ENCODE measurements at regions not wholly inside any gene's neighbourhood (a gene's known extent, or its start where the extent isn't known, plus 50 kb on each side); places are given as distances from the start of the nearest gene placed in this dataset.
A peak's percentile ranks its signal among the peaks of the same experiment; 100 is the strongest.

- peaks cover 0 to 2% (median 0%) of the 10 kb centered on the region in 3 donors for H3K4me1 Mint-ChIP-seq
- H3K4me3 Mint-ChIP-seq = no peak overlapping the region
- H3K27me3 Mint-ChIP-seq = no peaks in the 10 kb centered on the region
- no peaks in the 10 kb centered on the region for H3K36me3 Mint-ChIP-seq
- H3K27ac Mint-ChIP-seq = peak overlapping the region in 1 of 3 donors; percentile 3
- no peaks in the 10 kb centered on the region for H3K9me3 Mint-ChIP-seq
Observed at GRCh38 chr2:122166820-122167219, 411.4 kb downstream of the TSN start.

DNA sequence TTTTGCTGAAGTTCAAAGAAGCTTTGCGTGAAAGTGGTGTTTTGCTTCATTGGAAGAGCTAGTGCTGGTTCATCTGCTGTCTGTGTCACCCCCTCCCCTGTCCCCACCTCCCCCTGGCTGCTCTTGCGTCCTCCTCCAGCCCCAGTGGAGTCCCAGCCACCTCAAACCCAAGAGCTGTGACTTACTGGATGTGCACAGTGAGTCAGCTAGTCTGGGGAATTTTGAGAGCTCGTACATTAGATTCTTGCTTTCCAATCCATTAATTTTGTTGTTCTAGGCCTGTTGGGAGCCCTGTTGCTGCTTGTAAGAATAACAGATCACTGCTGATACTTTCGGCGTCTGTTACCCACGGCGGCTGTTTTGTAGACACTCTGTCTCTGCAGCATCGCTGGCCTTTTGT lies 412.1 kb downstream of the TSN start:
- Mint-ChIP-seq H3K27ac (no peak overlapping the region), H3K9me3 (no peaks in the 10 kb centered on the region), H3K4me1 (peaks cover 0 to 2% (median 0%) of the 10 kb centered on the region in 3 donors), H3K4me3 (no peak overlapping the region), H3K36me3 (no peaks in the 10 kb centered on the region), H3K27me3 (no peaks in the 10 kb centered on the region)

DNA sequence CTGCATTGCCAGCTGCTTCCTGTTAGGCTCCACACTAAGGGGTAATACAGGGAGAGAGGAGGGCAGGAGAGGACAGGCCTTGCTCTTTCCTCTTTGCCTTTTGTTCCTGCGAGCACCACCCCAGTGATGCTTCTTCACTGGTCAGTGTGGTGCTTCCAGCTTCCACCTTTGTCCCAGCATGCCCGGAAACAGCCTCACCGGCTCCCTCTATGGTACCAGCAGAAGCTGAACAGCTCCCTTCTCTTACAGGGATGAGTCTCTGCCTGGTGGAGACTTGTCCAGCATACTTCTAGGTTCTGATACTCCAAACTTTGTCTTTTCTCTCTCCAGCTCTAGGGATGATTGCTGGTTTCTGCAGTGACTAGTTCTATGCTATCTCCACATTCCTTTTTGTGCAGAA lies 413.3 kb downstream of the TSN start:
- Mint-ChIP-seq H3K9me3 (no peaks in the 10 kb centered on the region), H3K27ac (no peak overlapping the region), H3K36me3 (no peaks in the 10 kb centered on the region), H3K27me3 (no peaks in the 10 kb centered on the region), H3K4me3 (no peak overlapping the region), H3K4me1 (peaks cover 0 to 2% (median 0%) of the 10 kb centered on the region in 3 donors)

DNA sequence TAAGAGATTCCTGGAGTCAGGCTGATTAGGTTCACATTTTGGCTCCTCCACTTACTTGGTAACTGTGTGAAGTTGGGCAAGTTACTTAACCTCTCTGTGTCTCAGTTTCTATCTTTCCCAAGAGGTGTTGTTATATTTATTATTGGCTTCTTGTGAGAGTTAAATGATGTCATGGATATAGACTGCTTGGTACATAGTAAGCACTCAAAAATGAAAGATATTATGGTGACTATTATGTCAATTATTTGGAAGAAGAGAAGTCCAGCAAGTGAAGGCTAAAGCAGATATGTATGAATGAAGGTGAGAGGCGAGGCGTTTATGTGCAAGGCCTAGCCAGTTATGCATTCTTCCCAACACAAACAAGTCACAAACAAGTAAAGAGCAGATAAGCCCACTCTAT lies 417.4 kb downstream of the TSN start:
- Mint-ChIP-seq H3K4me3 (no peak overlapping the region), H3K27ac (no peak overlapping the region), H3K36me3 (no peaks in the 10 kb centered on the region), H3K4me1 (peaks cover 0 to 2% (median 0%) of the 10 kb centered on the region in 3 donors), H3K27me3 (no peaks in the 10 kb centered on the region), H3K9me3 (peaks cover 0 to 3% (median 0%) of the 10 kb centered on the region in 3 donors)

- H3K4me3 Mint-ChIP-seq = no peak overlapping the region
- peaks cover 0 to 5% (median 0%) of the 10 kb centered on the region in 3 donors for H3K9me3 Mint-ChIP-seq
- no peaks in the 10 kb centered on the region for H3K27me3 Mint-ChIP-seq
- no peak overlapping the region for H3K27ac Mint-ChIP-seq
- peaks cover 0 to 2% (median 0%) of the 10 kb centered on the region in 3 donors for H3K4me1 Mint-ChIP-seq
- H3K36me3 Mint-ChIP-seq = no peaks in the 10 kb centered on the region
Observed at GRCh38 chr2:122174061-122174460, 418.6 kb downstream of the TSN start.

GRCh38 chr2:122179492-122180165 lies 424.2 kb downstream of the TSN start:
- Mint-ChIP-seq H3K4me3 (no peak overlapping the region), H3K27me3 (no peaks in the 10 kb centered on the region), H3K27ac (no peak overlapping the region), H3K9me3 (peaks cover 0 to 8% (median 7%) of the 10 kb centered on the region in 3 donors), H3K4me1 (no peaks in the 10 kb centered on the region), H3K36me3 (peaks cover 1% of the 10 kb centered on the region)

DNA sequence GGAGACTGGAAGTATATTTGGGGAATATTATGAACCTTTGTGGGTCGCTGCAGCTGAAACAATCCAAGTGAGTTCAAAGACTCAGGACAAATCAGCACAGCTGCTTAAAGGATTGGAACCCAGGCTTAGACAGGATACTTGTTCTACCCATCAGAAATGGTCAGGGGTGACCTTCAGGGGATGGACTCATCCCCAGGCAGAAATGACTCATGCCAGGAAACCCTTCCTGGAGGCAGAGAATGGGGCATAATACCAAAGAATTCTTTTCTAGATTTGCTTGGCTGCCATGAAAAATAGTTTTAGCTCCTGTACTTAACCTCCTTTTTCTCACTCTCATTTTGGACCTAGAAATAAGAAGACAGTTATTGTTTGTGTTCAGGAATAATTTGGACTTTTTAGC lies 425.5 kb downstream of the TSN start:
- Mint-ChIP-seq H3K27ac (no peak overlapping the region), H3K36me3 (peaks cover 1% of the 10 kb centered on the region), H3K4me3 (no peak overlapping the region), H3K4me1 (no peaks in the 10 kb centered on the region), H3K27me3 (no peaks in the 10 kb centered on the region), H3K9me3 (peaks cover 0 to 7% (median 5%) of the 10 kb centered on the region in 3 donors)

GRCh38 chr2:122182616-122183355 lies 427.3 kb downstream of the TSN start:
- Mint-ChIP-seq H3K27me3 (no peaks in the 10 kb centered on the region), H3K4me1 (no peaks in the 10 kb centered on the region), H3K4me3 (no peak overlapping the region), H3K9me3 (peaks cover 2 to 7% (median 5%) of the 10 kb centered on the region in 3 donors), H3K36me3 (peaks cover 1% of the 10 kb centered on the region), H3K27ac (no peak overlapping the region)

DNA sequence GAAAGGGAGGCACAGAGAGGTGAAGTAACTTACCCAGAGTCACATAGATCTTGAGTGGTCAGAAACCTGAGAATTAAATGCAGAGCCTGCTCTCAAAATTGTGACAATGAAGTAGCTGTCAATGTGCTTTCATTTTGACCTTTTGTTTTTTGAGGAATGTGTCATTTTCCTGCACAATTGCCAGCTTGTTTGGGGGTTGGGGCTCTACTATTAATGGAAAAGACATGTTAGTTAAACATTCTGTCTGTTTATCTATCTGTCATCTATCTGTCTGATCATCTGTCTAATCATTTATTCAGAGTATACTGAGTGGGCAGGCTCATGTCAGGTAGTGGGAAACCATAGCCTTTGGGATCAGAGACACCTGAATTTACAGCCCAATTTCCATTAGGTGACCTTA lies 428.4 kb downstream of the TSN start:
- Mint-ChIP-seq H3K36me3 (peaks cover 1% of the 10 kb centered on the region), H3K27me3 (no peaks in the 10 kb centered on the region), H3K4me3 (no peak overlapping the region), H3K27ac (no peak overlapping the region), H3K4me1 (no peaks in the 10 kb centered on the region), H3K9me3 (peaks cover 2 to 7% (median 3%) of the 10 kb centered on the region in 3 donors)

DNA sequence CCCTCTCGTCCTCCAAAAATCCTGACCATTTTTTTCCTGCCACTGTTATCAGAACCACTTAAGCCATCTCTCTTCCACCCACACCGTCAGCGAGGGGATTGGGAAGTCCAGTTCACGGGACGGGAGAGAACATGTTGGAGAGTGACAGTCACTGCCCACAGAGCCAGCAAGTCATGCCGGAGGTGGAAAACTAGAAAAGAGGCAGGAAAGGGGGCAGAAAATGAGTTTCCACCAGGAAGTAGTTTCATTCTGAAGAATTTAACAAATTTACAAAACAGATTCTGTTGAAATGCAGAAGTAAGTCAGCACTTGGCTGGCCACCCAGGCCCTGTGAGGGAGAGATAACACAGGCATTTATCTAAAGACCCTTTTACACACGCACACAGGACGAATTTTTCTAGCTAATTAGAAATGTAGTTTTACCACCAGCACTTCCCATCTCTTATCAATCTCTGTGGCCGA lies 431.3 kb downstream of the TSN start:
- no peaks in the 10 kb centered on the region for H3K4me1 Mint-ChIP-seq
- H3K9me3 Mint-ChIP-seq = peaks cover 0 to 2% (median 0%) of the 10 kb centered on the region in 3 donors
- no peak overlapping the region for H3K4me3 Mint-ChIP-seq
- H3K27me3 Mint-ChIP-seq = no peaks in the 10 kb centered on the region
- H3K36me3 Mint-ChIP-seq = no peaks in the 10 kb centered on the region
- no peak overlapping the region for H3K27ac Mint-ChIP-seq

GRCh38 chr2:122191331-122191730 lies 435.9 kb downstream of the TSN start:
- Mint-ChIP-seq H3K27me3 (no peaks in the 10 kb centered on the region), H3K4me1 (no peaks in the 10 kb centered on the region), H3K9me3 (peaks cover 0 to 2% (median 0%) of the 10 kb centered on the region in 3 donors), H3K36me3 (no peaks in the 10 kb centered on the region), H3K4me3 (no peak overlapping the region), H3K27ac (no peak overlapping the region)

DNA sequence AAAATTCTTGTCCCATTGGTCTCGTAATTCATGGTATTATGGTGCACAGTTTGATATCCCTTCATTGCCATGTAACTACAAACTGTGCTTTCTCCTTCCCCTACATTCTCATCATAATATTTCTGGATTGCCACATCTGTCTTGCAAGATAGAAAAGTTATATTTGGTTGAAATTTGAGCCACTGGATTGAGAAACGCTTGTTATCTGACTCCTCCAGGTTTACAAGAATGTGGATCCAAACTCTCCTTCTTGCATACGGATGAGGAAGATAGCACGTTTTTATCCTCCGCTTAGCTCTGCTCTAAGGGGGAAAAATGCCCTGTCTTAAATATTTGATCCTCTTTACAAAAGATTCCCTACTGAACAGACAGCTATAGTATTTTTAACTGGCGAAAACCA lies 438.2 kb downstream of the TSN start:
- no peak overlapping the region for H3K27ac Mint-ChIP-seq
- H3K4me1 Mint-ChIP-seq = no peaks in the 10 kb centered on the region
- no peaks in the 10 kb centered on the region for H3K27me3 Mint-ChIP-seq
- H3K4me3 Mint-ChIP-seq = no peak overlapping the region
- H3K36me3 Mint-ChIP-seq = no peaks in the 10 kb centered on the region
- no peaks in the 10 kb centered on the region for H3K9me3 Mint-ChIP-seq

GRCh38 chr2:122194546-122194945 lies 439.1 kb downstream of the TSN start:
- Mint-ChIP-seq H3K9me3 (no peaks in the 10 kb centered on the region), H3K36me3 (no peaks in the 10 kb centered on the region), H3K4me1 (no peaks in the 10 kb centered on the region), H3K27me3 (no peaks in the 10 kb centered on the region), H3K27ac (no peak overlapping the region), H3K4me3 (no peak overlapping the region)

- no peaks in the 10 kb centered on the region for H3K36me3 Mint-ChIP-seq
Observed at GRCh38 chr2:122203523-122203922, 448.1 kb downstream of the TSN start.

DNA sequence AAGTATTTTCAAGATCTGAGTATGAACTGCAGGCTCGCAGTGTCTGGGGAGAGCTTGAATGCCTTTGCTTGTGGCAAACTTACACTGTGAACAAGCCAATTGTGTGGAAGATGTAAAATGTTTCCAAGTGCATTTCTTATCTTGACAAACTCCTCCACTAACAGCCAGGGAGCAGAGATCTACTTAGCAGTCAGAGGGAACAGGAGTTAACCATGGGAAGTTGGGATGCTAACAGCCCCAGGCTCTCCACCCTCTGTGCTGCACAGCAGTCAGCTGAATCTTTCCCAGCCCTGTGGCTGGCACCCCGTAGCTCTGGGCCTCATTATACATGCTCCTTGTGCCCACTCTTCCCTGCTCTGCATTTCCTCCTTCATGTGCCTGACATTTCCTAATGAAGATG lies 450.2 kb downstream of the TSN start:
- peaks cover 0 to 4% (median 0%) of the 10 kb centered on the region in 3 donors for H3K9me3 Mint-ChIP-seq
- H3K36me3 Mint-ChIP-seq = no peaks in the 10 kb centered on the region
- H3K27ac Mint-ChIP-seq = no peak overlapping the region
- H3K27me3 Mint-ChIP-seq = no peaks in the 10 kb centered on the region
- no peak overlapping the region for H3K4me3 Mint-ChIP-seq
- no peaks in the 10 kb centered on the region for H3K4me1 Mint-ChIP-seq

More at GRCh38 chr2:122203523-122203922, 448.1 kb downstream of the TSN start:
- Mint-ChIP-seq H3K4me3 (no peak overlapping the region), H3K27ac (no peak overlapping the region), H3K27me3 (no peaks in the 10 kb centered on the region), H3K9me3 (peaks cover 0 to 4% (median 2%) of the 10 kb centered on the region in 3 donors), H3K4me1 (no peaks in the 10 kb centered on the region)

GRCh38 chr2:122206101-122206500 lies 450.6 kb downstream of the TSN start:
- Mint-ChIP-seq H3K4me1 (no peaks in the 10 kb centered on the region), H3K27ac (no peak overlapping the region), H3K27me3 (no peaks in the 10 kb centered on the region), H3K4me3 (no peak overlapping the region), H3K9me3 (peaks cover 0 to 4% (median 0%) of the 10 kb centered on the region in 3 donors), H3K36me3 (no peaks in the 10 kb centered on the region)
